Trophoblast cell (in vitro differentiated cells and primary cell): ENCODE measurements at regions not wholly inside any gene's neighbourhood (a gene's known extent, or its start where the extent isn't known, plus 50 kb on each side); places are given as distances from the start of the nearest gene placed in this dataset.

Source experiments
- DNase-seq, 2 donors: peaks; one replicate each; pipeline ENCODE4 v3.0.0-alpha.2; 2016
- H2AFZ ChIP-seq: 2 replicates; pipeline ENCODE4 v1.6.1; 2013; ENCODE audit warnings: low read length, moderate library complexity, mild to moderate bottlenecking; ENCODE audit not compliant: insufficient read depth, poor library complexity
- H2AK5ac ChIP-seq: 2 replicates; pipeline ENCODE4 v1.6.1; 2013; ENCODE audit warnings: mild to moderate bottlenecking, low read length
- H2BK120ac ChIP-seq: 2 replicates; pipeline ENCODE4 v1.6.1; 2013; ENCODE audit warnings: low read length, mild to moderate bottlenecking, moderate library complexity; ENCODE audit not compliant: insufficient read depth, poor library complexity
- H2BK12ac ChIP-seq: 2 replicates; pipeline ENCODE4 v1.6.1; 2013; ENCODE audit warnings: mild to moderate bottlenecking, low read length, moderate library complexity
- H2BK5ac ChIP-seq: 2 replicates; pipeline ENCODE4 v1.6.1; 2013; ENCODE audit warnings: low read length, low read depth, moderate library complexity, mild to moderate bottlenecking; ENCODE audit not compliant: poor library complexity
- H3K14ac ChIP-seq: 2 replicates; pipeline ENCODE4 v1.6.1; 2013; ENCODE audit warnings: mild to moderate bottlenecking, low read length
- H3K18ac ChIP-seq: 2 replicates; pipeline ENCODE4 v1.6.1; 2013; ENCODE audit warnings: mild to moderate bottlenecking, low read length
- H3K23ac ChIP-seq: 2 replicates; pipeline ENCODE4 v1.6.1; 2013; ENCODE audit warnings: low read length
- H3K27ac ChIP-seq: 2 replicates; pipeline ENCODE4 v1.5.1; 2013; ENCODE audit warnings: low read depth, mild to moderate bottlenecking, inconsistent platforms, low read length, moderate library complexity
- H3K27me3 ChIP-seq: 2 replicates; pipeline ENCODE4 v1.6.1; 2013; ENCODE audit warnings: inconsistent platforms, mild to moderate bottlenecking, low read length, moderate library complexity; ENCODE audit not compliant: insufficient read depth
- H3K36me3 ChIP-seq, 2 experiments: 1 replicate in 1 of 2; 2 replicates in 1 of 2; pipeline ENCODE4 v1.6.1; 2013; ENCODE audit warnings: low read length in 2 of 2, mild to moderate bottlenecking in 2 of 2, moderate library complexity in 1 of 2; ENCODE audit not compliant: insufficient read depth in 2 of 2, control insufficient read depth in 1 of 2
- H3K4ac ChIP-seq: 2 replicates; pipeline ENCODE4 v1.6.1; 2013; ENCODE audit warnings: low read depth, mild to moderate bottlenecking, low read length, moderate library complexity
- H3K4me1 ChIP-seq, 2 experiments: 1 replicate in 1 of 2; 2 replicates in 1 of 2; pipeline ENCODE4 v1.6.1; 2013; ENCODE audit warnings: low read length in 2 of 2, mild to moderate bottlenecking in 2 of 2, moderate library complexity in 1 of 2; ENCODE audit not compliant: insufficient read depth in 2 of 2, control insufficient read depth in 1 of 2
- H3K4me2 ChIP-seq: 2 replicates; pipeline ENCODE4 v1.6.1; 2013; ENCODE audit warnings: inconsistent platforms, mild to moderate bottlenecking, low read length, moderate library complexity
- H3K4me3 ChIP-seq: 2 replicates; pipeline ENCODE4 v1.5.1; 2013; ENCODE audit warnings: mild to moderate bottlenecking, low read depth, low read length, inconsistent platforms
- H3K79me1 ChIP-seq: one replicate; pipeline ENCODE4 v1.6.1; 2013; ENCODE audit warnings: low read length
- H3K79me2 ChIP-seq: 2 replicates; pipeline ENCODE4 v1.6.1; 2013; ENCODE audit warnings: low read length, mild to moderate bottlenecking; ENCODE audit not compliant: control insufficient read depth, insufficient read depth, poor library complexity
- H3K9ac ChIP-seq: 2 replicates; pipeline ENCODE4 v1.6.1; 2013; ENCODE audit warnings: mild to moderate bottlenecking, low read length
- H3K9me3 ChIP-seq: 2 replicates; pipeline ENCODE4 v1.6.1; 2013; ENCODE audit warnings: low read depth, mild to moderate bottlenecking, control low read depth, inconsistent platforms, low read length; ENCODE audit not compliant: insufficient read depth
- H4K12ac ChIP-seq: 2 replicates; pipeline ENCODE4 v1.6.1; 2013; ENCODE audit warnings: low read depth, mild to moderate bottlenecking, low read length, moderate library complexity
- H4K8ac ChIP-seq: 2 replicates; pipeline ENCODE4 v1.6.1; 2013; ENCODE audit warnings: low read depth, mild to moderate bottlenecking, low read length, moderate library complexity
- H4K91ac ChIP-seq: one replicate; pipeline ENCODE4 v1.6.1; 2013; ENCODE audit warnings: low read depth, mild to moderate bottlenecking, low read length, moderate library complexity
- WGBS: extraction: QIAGEN DNeasy Blood & Tissue Kit; methylation state at CpG from one replicate; pipeline ENCODE4 v1.1.7; 2013; ENCODE audit warnings: missing lambda C conversion rate; ENCODE audit not compliant: insufficient read length, insufficient coverage; ENCODE audit errors: extremely low coverage; 5-methylcytosine and 5-hydroxymethylcytosine counted together

DNA sequence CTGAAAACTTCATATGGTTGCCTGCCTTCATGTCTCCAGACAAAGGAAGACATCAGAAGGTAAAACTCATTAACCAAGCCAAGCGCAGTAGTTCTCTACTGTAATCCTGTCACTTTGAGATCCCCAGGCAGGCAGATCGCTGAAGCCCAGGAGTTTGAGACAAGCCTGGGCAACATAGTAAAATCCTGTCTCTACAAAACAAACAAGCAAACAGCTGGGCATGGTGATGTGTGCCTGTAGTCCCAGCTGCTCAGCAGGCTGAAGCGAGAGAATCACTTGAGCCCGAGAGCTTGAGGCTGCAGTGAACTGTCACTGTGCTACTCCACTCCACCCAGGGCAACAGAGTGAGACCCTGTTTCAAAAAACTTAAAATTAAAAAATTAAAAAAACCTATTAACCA, 467.4 kb upstream of the SORCS1 start:
- Histone ChIP-seq H3K14ac (no peak overlapping the region), H3K4ac (no peak overlapping the region), H2BK120ac (no peak overlapping the region), H3K79me1 (no peaks in the 10 kb centered on the region), H3K18ac (no peak overlapping the region), H3K9me3 (no peaks in the 10 kb centered on the region), H3K23ac (no peak overlapping the region), H2AFZ (no peak overlapping the region), H4K8ac (no peak overlapping the region), H3K27me3 (no peaks in the 10 kb centered on the region), H4K91ac (no peak overlapping the region), H2BK12ac (no peak overlapping the region), H2AK5ac (no peak overlapping the region), H2BK5ac (no peak overlapping the region), H3K79me2 (no peaks in the 10 kb centered on the region), H3K27ac (no peak overlapping the region), H3K9ac (no peak overlapping the region), H3K36me3 (no peaks in the 10 kb centered on the region), H3K4me3 (no peak overlapping the region), H4K12ac (no peak overlapping the region), H3K4me2 (no peak overlapping the region), H3K4me1 (no peaks in the 10 kb centered on the region)
- no peak for DNase-seq
- no CpG with 5 or more reads among the region's 4 CpGs for WGBS

DNA sequence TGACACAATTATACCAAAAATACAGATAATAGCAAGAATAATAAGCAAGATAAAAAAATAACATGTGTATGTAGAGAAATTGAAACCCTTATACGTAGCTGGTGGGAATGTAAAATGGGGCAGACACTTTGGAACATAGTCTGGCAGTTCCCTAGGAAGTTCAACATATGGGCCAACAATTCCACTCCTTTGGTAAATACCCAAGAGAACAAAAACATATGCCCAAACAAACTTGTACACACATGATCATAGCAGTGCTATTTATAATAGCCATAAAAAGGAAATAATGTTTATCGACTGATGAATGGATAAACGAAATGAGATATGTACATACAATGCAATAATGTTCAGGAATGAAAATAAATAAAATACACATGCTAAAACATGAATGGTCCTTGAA, 462.4 kb upstream of the SORCS1 start:
- Histone ChIP-seq H3K23ac (no peak overlapping the region), H3K4me1 (no peaks in the 10 kb centered on the region), H3K4me2 (no peak overlapping the region), H4K12ac (no peak overlapping the region), H3K79me1 (no peaks in the 10 kb centered on the region), H3K27me3 (no peaks in the 10 kb centered on the region), H3K18ac (no peak overlapping the region), H2AFZ (no peak overlapping the region), H2AK5ac (no peak overlapping the region), H2BK120ac (no peak overlapping the region), H2BK12ac (no peak overlapping the region), H4K8ac (no peak overlapping the region), H4K91ac (no peak overlapping the region), H3K14ac (no peak overlapping the region), H3K27ac (no peak overlapping the region), H3K4ac (no peak overlapping the region), H3K36me3 (no peaks in the 10 kb centered on the region), H3K9me3 (no peaks in the 10 kb centered on the region), H3K79me2 (no peaks in the 10 kb centered on the region), H3K9ac (no peak overlapping the region), H2BK5ac (no peak overlapping the region), H3K4me3 (no peak overlapping the region)
- WGBS, result no CpG with 5 or more reads among the region's 3 CpGs
- no peak for DNase-seq

DNA sequence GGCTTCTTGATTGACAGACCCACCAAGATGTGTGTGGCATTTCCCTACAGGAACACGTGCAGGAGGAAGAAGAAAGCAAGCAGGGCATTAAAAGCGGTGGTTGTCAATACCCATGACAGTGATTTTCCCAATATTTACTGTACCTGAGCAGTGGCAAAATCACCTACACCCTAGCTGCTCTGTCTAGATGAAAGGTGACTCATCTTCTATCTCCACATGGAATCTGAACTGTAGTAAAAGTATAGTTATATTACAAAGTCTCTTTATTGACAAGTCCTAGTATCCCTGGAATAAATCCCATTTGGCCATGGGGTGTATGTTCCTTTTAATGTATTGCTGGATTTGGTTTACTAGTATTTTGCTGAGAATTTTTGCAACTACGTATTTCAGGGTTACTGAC, 458.8 kb upstream of the SORCS1 start:
- Histone ChIP-seq H2AFZ (no peak overlapping the region), H3K79me2 (no peaks in the 10 kb centered on the region), H4K12ac (no peak overlapping the region), H3K14ac (no peak overlapping the region), H3K27me3 (no peaks in the 10 kb centered on the region), H3K23ac (no peak overlapping the region), H3K36me3 (no peaks in the 10 kb centered on the region), H3K79me1 (no peaks in the 10 kb centered on the region), H4K91ac (no peak overlapping the region), H3K18ac (no peak overlapping the region), H2BK5ac (no peak overlapping the region), H2AK5ac (no peak overlapping the region), H3K9ac (no peak overlapping the region), H2BK120ac (no peak overlapping the region), H4K8ac (no peak overlapping the region), H3K4ac (no peak overlapping the region), H3K4me1 (no peaks in the 10 kb centered on the region), H3K9me3 (no peaks in the 10 kb centered on the region), H2BK12ac (no peak overlapping the region), H3K4me3 (no peak overlapping the region), H3K4me2 (no peak overlapping the region), H3K27ac (no peak overlapping the region)
- WGBS, result no CpG with 5 or more reads among the region's 3 CpGs
- no peak for DNase-seq

DNA sequence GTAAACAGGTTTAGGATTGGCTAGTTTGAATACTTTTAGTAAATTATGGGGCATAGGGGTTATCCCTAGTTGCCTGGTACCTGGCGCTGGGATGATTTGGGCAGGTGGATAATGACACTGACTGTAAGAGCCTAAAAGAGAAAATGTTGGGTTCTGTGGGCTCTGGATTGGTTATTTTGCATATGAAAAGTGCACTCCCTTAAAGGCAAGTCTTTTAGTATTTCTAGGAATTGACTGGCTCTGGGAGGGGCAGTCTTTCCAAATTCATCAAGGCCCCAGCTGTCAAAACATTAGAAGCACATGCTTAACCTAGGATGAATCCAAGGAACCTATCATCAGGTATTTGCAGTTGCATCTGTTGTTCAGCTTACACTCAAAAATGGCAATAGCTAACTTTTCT, 454.6 kb upstream of the SORCS1 start:
- no peak overlapping the region for H2AK5ac ChIP-seq
- no peak overlapping the region for H3K27ac ChIP-seq
- H3K4me3 ChIP-seq, result no peak overlapping the region
- no peak overlapping the region for H3K18ac ChIP-seq
- H3K4me2 ChIP-seq, result no peak overlapping the region
- H3K4ac ChIP-seq, result no peak overlapping the region
- no peaks in the 10 kb centered on the region for H3K4me1 ChIP-seq
- no peaks in the 10 kb centered on the region for H3K9me3 ChIP-seq
- no peaks in the 10 kb centered on the region for H3K27me3 ChIP-seq
- no peak overlapping the region for H2BK12ac ChIP-seq
- H2BK5ac ChIP-seq, result no peak overlapping the region
- no peaks in the 10 kb centered on the region for H3K36me3 ChIP-seq
- DNase-seq, result no peak
- H3K14ac ChIP-seq, result no peak overlapping the region
- H4K91ac ChIP-seq, result no peak overlapping the region
- H2AFZ ChIP-seq, result no peak overlapping the region
- no peaks in the 10 kb centered on the region for H3K79me2 ChIP-seq
- no peak overlapping the region for H4K12ac ChIP-seq
- H4K8ac ChIP-seq, result no peak overlapping the region
- no peaks in the 10 kb centered on the region for H3K79me1 ChIP-seq
- H3K23ac ChIP-seq, result no peak overlapping the region
- no peak overlapping the region for H3K9ac ChIP-seq
- H2BK120ac ChIP-seq, result no peak overlapping the region
- no CpG with 5 or more reads among the region's 1 CpG for WGBS
